GM10266 (cell line): ENCODE measurements at regions not wholly inside any gene's neighbourhood (a gene's known extent, or its start where the extent isn't known, plus 50 kb on each side); places are given as distances from the start of the nearest gene placed in this dataset.

Source experiments
- DNase-seq: peaks from one replicate; pipeline ENCODE4 v3.0.0; 2012; ENCODE audit errors: extremely low spot score
- TF ChIP-seq, protein P1 (sequence below): IDR thresholded peaks from 2 replicates; pipeline ENCODE4 v1.5.1; 2012; ENCODE audit warnings: mild to moderate bottlenecking, low read depth; ENCODE audit not compliant: control insufficient read depth, insufficient read depth; ENCODE audit errors: missing control alignments

DNA sequence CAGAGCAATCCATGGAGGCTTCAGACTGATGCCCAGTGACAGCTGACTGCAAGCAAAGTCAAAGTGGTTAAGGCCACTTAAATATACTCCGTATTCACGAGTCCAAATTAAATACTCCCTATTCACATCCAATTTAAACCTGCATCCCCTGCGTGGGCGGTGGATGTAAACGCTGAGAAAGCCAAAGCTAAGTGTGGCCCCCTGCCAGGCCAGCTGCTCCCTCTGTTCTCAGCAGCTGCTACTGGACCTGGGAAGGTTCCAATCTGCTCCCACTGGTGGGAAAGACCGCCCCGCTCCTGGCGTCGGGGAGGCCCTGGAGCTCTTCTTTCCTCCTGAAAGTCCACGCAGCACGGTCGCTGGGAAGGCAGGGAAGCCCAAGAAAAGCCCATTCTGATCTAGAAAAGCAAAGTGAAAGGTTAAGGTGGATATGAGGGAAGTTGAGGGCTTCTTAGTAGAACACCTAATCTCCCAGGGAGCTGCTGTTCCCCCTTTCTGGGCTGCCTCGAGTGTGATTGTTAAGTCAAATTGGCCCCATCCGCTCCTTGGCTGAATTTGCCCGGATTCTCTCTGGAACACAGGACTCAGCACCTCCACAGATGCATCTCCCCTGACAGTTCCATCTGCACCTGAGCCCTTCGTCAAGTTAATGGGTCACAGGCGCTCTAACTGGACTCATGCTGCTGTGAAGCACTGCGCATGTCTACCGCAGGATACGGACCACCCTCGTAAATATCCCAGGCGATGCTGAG lies 205.5 kb downstream of the USP12 start:
- TF ChIP-seq, protein P1, sequence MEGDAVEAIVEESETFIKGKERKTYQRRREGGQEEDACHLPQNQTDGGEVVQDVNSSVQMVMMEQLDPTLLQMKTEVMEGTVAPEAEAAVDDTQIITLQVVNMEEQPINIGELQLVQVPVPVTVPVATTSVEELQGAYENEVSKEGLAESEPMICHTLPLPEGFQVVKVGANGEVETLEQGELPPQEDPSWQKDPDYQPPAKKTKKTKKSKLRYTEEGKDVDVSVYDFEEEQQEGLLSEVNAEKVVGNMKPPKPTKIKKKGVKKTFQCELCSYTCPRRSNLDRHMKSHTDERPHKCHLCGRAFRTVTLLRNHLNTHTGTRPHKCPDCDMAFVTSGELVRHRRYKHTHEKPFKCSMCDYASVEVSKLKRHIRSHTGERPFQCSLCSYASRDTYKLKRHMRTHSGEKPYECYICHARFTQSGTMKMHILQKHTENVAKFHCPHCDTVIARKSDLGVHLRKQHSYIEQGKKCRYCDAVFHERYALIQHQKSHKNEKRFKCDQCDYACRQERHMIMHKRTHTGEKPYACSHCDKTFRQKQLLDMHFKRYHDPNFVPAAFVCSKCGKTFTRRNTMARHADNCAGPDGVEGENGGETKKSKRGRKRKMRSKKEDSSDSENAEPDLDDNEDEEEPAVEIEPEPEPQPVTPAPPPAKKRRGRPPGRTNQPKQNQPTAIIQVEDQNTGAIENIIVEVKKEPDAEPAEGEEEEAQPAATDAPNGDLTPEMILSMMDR = no peak
- DNase-seq = no peak

DNA sequence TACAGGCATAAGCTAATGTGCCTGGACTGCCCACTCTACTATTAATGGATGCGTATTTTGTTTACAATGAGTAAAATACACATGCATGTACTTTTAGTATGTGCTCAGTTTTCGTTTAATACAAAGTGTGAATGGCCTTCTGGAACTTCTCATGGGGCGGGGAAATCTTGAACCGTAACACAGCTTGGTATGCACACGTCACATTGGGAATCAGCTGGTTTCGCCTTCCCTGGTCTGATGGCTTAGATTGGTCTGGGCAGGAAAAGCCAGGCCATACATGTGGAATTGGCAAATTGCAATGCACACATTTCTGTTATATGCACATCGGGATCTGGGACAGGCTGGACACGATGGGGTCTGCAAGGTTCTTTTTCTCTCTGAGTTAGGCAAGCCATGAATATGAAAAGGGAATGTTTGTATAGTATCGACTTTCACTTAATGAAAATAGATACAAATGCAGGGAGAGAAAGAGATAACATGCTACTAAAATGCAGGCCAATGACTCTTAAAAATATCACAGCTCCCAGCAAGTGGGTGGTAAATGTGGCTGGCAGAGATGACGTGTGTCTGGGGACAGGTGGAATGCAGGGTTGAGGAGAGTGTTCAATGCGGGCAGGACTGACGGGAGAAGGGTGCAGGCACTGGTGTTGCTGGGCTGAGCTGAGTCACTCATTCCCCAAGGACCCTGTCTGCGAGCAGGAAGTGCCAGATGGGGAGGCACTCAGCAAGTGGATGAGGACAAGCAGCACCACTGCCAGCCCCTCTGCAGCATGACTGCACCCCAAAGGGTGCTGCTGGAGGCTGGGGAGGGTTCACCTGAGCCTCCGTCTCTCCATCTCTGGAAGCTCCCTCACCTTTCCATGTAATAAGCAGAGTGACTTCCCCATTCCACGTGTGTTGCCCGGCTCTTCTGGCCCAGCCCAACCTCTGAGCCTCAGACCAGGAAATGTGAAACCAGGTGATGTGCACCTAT lies 204.0 kb upstream of the GPR12 start:
- TF ChIP-seq, protein P1 = no peak
- DNase-seq = no peak

DNA sequence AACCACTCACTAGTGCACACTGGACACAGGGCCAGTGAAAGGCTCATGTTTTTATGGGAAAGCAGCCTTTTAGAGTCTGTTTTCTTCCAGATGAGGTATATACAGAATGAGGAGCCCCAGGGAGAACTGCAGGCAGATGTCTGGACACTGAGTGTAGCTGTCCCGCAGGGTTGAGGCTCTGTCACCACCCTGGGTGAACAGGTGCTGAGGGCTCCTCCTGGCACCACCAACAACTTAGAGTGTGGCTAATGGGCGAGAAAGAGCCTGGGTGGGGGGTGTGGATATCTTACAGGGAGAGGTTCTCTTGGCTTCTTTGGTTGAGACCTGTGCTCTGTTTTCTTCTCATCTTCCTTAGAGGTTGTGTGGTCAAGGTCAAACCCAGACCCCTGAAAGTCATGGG lies 202.1 kb upstream of the GPR12 start:
- no peak for DNase-seq
- TF ChIP-seq, protein P1 = no peak

DNA sequence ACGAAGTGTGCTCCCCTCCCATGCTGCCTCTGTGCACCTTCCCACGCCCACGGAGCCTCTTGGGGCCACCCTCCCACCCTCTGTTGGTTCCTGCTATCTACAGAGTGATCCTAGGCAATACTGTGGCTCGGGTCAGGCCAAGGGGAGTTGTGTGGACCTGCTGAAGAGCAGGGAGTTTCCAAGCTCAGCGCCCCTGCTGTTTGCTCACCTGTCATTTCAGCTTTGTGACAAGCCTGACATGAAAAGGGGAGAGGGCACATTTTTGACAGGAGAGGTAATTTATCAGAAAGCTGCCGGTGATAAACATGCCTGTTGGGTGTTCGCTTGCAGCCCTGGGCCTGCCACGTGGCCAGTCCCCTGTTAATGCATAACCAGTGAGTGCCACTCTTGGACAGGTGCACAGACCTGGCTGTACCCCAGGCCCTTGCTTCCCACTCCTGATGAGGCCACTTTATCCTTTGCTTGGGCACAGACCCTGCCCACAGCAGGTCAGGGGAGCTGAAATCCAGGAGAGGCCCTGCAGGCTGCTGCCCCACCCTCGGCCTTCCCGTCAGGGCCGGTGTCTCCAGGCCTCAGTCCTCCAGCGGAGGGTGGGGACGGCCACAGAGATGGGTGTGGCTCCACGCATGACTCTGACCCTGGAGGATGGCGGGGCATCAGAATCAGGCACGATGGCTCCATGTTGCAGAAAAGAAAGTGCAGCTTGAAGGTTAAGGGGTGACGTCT lies 201.5 kb upstream of the GPR12 start:
- TF ChIP-seq, protein P1 = no peak
- no peak for DNase-seq

DNA sequence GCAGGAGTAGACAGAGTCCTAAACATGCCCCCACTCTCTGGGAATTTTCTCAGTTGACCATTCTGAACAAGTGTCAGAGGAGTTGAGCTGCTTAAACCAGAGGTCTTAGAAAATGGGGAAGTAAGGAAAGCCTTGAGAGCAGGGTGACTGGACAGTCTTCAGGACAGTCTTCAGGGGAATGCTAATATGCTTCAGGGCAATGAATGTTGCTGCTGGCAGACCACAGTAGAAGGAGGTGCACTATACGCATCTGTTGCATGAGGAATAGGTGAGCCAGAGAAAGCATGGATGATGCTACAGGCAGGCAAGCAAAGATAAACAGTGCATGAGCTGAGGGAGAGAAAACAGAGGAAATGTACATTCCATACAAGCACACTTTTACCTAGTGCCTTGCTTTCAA lies 196.6 kb upstream of the GPR12 start:
- no peak for DNase-seq
- TF ChIP-seq, protein P1 = no peak

DNA sequence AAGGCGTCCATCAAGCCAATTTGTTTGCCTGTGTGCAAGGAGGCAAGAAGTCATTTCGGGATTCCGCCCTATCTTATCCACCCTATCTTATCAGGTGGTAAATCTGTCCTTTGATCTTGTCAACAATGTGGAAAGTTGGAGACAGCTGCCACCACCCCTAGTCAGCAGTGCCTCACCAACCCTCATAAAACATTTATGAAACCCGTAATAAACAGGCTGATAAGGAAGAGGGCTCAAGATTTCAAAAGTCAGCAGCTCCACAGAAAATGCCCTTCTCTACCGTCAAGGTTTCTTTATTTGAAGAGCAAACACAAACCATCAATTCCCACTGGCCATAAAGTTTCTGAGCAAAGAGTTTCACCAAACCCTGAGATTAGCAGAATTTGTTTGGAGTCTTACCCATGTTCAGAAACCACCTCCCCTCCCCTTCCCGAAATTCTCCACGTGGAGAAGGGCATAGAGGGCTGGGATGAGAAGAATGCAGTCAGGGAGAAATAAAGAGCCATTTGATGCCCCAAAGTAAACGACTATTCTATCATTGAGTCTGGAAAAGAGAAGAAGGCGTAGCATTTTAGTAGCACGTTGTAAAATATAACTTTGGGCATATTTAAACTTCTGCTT lies 196.0 kb upstream of the GPR12 start:
- no peak for DNase-seq
- TF ChIP-seq, protein P1 = no peak
